ENCODE measurements at regions not wholly inside any gene's neighbourhood (a gene's known extent, or its start where the extent isn't known, plus 50 kb on each side); places are given as distances from the start of the nearest gene placed in this dataset.

- no peak for DNase-seq
- H3K4me3 ChIP-seq = no peak overlapping the region
- no peak for ATAC-seq (ENCODE audit: low FRiP score in 2 of 2)
- no peaks in the 10 kb centered on the region for H3K27me3 ChIP-seq
- no peaks in the 10 kb centered on the region for H3K36me3 ChIP-seq
- H3K4me1 ChIP-seq = no peaks in the 10 kb centered on the region
- H3K27ac ChIP-seq = no peak overlapping the region
- no peaks in the 10 kb centered on the region for H3K9me3 ChIP-seq
- TF ChIP-seq EP300 (IDR thresholded peaks at IDR 0.05) = no peak
- TF ChIP-seq CTCF (IDR thresholded peaks at IDR 0.05) = no peak
- TF ChIP-seq POLR2AphosphoS5 (IDR thresholded peaks at IDR 0.05) = no peak
- TF ChIP-seq POLR2A (IDR thresholded peaks at IDR 0.05) = no peak
These were observed 508.2 kb upstream of the SEMA3D start for GRCh38 chr7:85695041-85695440.

GRCh38 chr7:85693326-85693725, 506.5 kb upstream of the SEMA3D start:
- H3K9me3 ChIP-seq = no peaks in the 10 kb centered on the region
- no peak overlapping the region for H3K27ac ChIP-seq
- no peak overlapping the region for H3K4me3 ChIP-seq
- TF ChIP-seq POLR2A (IDR thresholded peaks at IDR 0.05) (no peak), EP300 (IDR thresholded peaks at IDR 0.05) (no peak), POLR2AphosphoS5 (IDR thresholded peaks at IDR 0.05) (no peak), CTCF (IDR thresholded peaks at IDR 0.05) (no peak)
- H3K27me3 ChIP-seq = no peaks in the 10 kb centered on the region
- no peak for DNase-seq
- no peaks in the 10 kb centered on the region for H3K4me1 ChIP-seq
- H3K36me3 ChIP-seq = no peaks in the 10 kb centered on the region
- no peak for ATAC-seq (ENCODE audit: low FRiP score in 2 of 2)
- WGBS, 2 donors = 94 to 96% methylated on average over 2 of the region's 2 CpGs

- H3K4me1 ChIP-seq = no peaks in the 10 kb centered on the region
- ATAC-seq (ENCODE audit: low FRiP score in 2 of 2) (peak in 1 of 2 donors; percentile 12), DNase-seq (no peak)
- no peak for TF ChIP-seq EP300 (IDR thresholded peaks at IDR 0.05)
- no peak for TF ChIP-seq CTCF (IDR thresholded peaks at IDR 0.05)
- TF ChIP-seq POLR2A (IDR thresholded peaks at IDR 0.05) = no peak
- TF ChIP-seq POLR2AphosphoS5 (IDR thresholded peaks at IDR 0.05) = no peak
- no peaks in the 10 kb centered on the region for H3K9me3 ChIP-seq
- no peaks in the 10 kb centered on the region for H3K36me3 ChIP-seq
- WGBS, 2 donors = 48 to 60% methylated on average over 2 of the region's 2 CpGs
- H3K4me3 ChIP-seq = no peak overlapping the region
- no peak overlapping the region for H3K27ac ChIP-seq
- H3K27me3 ChIP-seq = no peaks in the 10 kb centered on the region
These were observed 501.9 kb upstream of the SEMA3D start for GRCh38 chr7:85688712-85689111.

GRCh38 chr7:85686401-85687181, 499.7 kb upstream of the SEMA3D start:
- H3K27ac ChIP-seq = no peak overlapping the region
- ATAC-seq (ENCODE audit: low FRiP score in 2 of 2) (peak in 1 of 2 donors; percentile 15), DNase-seq (no peak)
- H3K9me3 ChIP-seq = no peaks in the 10 kb centered on the region
- H3K36me3 ChIP-seq = no peaks in the 10 kb centered on the region
- no peak for TF ChIP-seq POLR2A (IDR thresholded peaks at IDR 0.05)
- no peak for TF ChIP-seq CTCF (IDR thresholded peaks at IDR 0.05)
- no peaks in the 10 kb centered on the region for H3K4me1 ChIP-seq
- H3K4me3 ChIP-seq = no peak overlapping the region
- H3K27me3 ChIP-seq = no peaks in the 10 kb centered on the region
- 83 to 92% methylated on average over 7 of the region's 7 CpGs for WGBS, 2 donors

GRCh38 chr7:85685901-85686300, 499.0 kb upstream of the SEMA3D start:
- no peak overlapping the region for H3K27ac ChIP-seq
- no peaks in the 10 kb centered on the region for H3K4me1 ChIP-seq
- H3K27me3 ChIP-seq = no peaks in the 10 kb centered on the region
- no peaks in the 10 kb centered on the region for H3K9me3 ChIP-seq
- H3K4me3 ChIP-seq = no peak overlapping the region
- ATAC-seq (ENCODE audit: low FRiP score in 2 of 2) (no peak), DNase-seq (no peak)
- H3K36me3 ChIP-seq = no peaks in the 10 kb centered on the region
- TF ChIP-seq POLR2AphosphoS5 (IDR thresholded peaks at IDR 0.05) = no peak
- no peak for TF ChIP-seq POLR2A (IDR thresholded peaks at IDR 0.05)
- no peak for TF ChIP-seq CTCF (IDR thresholded peaks at IDR 0.05)
- no peak for TF ChIP-seq EP300 (IDR thresholded peaks at IDR 0.05)
